ENCODE measurements at regions not wholly inside any gene's neighbourhood (a gene's known extent, or its start where the extent isn't known, plus 50 kb on each side); places are given as distances from the start of the nearest gene placed in this dataset.
A peak's percentile ranks its signal among the peaks of the same experiment; 100 is the strongest.

DNA sequence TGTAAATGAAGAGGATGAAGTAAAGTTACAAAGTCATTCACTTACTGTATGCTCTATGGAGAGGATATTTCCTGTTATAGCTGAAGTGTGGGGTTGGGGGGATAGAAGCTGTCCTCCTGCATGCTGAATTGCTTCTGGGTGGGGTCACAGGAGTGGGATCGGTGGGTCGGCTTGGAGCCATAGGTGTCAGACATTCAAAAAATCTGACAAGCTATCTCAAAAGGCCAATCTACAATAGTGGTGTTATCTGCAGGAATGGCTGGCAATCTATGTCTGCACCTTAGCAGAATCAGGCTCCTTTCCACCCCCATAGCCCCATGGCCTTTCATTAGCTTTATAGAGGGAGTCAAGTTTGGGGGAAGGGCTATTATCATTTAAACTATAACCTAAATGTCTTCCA, 104.9 kb downstream of the ABCC12 start:
- H3K79me2 ChIP-seq (replicated peaks; ENCODE audit: insufficient read depth) = no peaks in the 10 kb centered on the region
- H3K27me3 ChIP-seq (ENCODE audit: insufficient read depth) = no peaks in the 10 kb centered on the region
- H3F3A ChIP-seq (replicated peaks; ENCODE audit: low read depth) = no peaks in the 10 kb centered on the region
- H3K4me1 ChIP-seq (ENCODE audit: insufficient read depth) = peaks cover 20% of the 10 kb centered on the region
- 0 out of 2 replicates have a peak, but pooled peaks cover 8% of the 10 kb centered on the region for H3K9me2 ChIP-seq (ENCODE audit: insufficient read depth)
- H3K27ac Mint-ChIP-seq = no peak overlapping the region
- no peak overlapping the region for H2AFZ ChIP-seq
- TF ChIP-seq ZNF331 (CRISPR knock-in tag; IDR thresholded peaks at IDR 0.05; ENCODE audit: low read depth) (no peak), EZH2 (IDR thresholded peaks at IDR 0.05; ENCODE audit: low read depth, unreplicated experiment) (no peak), STAT1 (IDR thresholded peaks at IDR 0.05; ENCODE audit: unreplicated experiment) (no peak), POLR2AphosphoS5 (IDR thresholded peaks at IDR 0.05; ENCODE audit: low read depth) (no peak), ZNF114 (CRISPR knock-in tag; IDR thresholded peaks at IDR 0.05) (no peak)
- no peaks in the 10 kb centered on the region for H3K9me3 Mint-ChIP-seq
- ATAC-seq (no peak), DNase-seq (ENCODE audit: low spot score) (no peak)
- H3K4me1 Mint-ChIP-seq = peaks cover 32% of the 10 kb centered on the region
- H3K27me3 Mint-ChIP-seq (ENCODE audit: insufficient read depth, low read depth, poor library complexity) = peaks cover 4% of the 10 kb centered on the region
- H3K36me3 ChIP-seq (ENCODE audit: insufficient read depth) = no peaks in the 10 kb centered on the region
- H3K4me3 Mint-ChIP-seq = no peak overlapping the region
- no peaks in the 10 kb centered on the region for H4K20me1 ChIP-seq (replicated peaks; ENCODE audit: insufficient read depth)
- H3K4me2 ChIP-seq = 0 out of 2 replicates have a peak overlapping the region, but pooled peaks have one; percentile 6
- H3K4me3 ChIP-seq = no peak overlapping the region
- H3K27ac ChIP-seq (ENCODE audit: low read depth) = no peak overlapping the region
- no peaks in the 10 kb centered on the region for H3K36me3 Mint-ChIP-seq (ENCODE audit: low read depth)

DNA sequence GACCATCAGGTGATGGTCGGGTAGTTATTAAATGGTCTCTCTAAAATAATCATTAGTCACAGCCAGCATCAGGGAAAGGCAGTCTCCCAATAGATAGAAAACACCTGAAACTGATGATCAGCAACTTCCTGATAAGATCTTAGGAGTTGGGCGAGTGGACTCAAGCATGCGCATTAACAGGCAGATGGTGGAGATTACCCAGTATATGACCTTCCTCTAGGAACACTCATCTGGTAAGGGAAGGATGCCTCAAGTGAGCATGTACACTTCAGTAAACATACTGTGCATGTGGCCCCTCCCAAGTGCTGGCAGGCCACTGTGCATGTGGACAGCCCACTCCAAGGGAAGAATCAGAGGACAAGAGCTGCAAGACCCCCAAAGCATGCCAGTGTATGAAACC, 105.9 kb downstream of the ABCC12 start:
- H3K4me1 Mint-ChIP-seq = peaks cover 33% of the 10 kb centered on the region
- Histone ChIP-seq H3K36me3 (ENCODE audit: insufficient read depth) (no peaks in the 10 kb centered on the region), H3K27me3 (ENCODE audit: insufficient read depth) (no peaks in the 10 kb centered on the region), H3K4me3 (no peak overlapping the region), H2AFZ (no peak overlapping the region), H4K20me1 (replicated peaks; ENCODE audit: insufficient read depth) (no peaks in the 10 kb centered on the region), H3F3A (replicated peaks; ENCODE audit: low read depth) (no peaks in the 10 kb centered on the region), H3K4me2 (no peak overlapping the region), H3K79me2 (replicated peaks; ENCODE audit: insufficient read depth) (no peaks in the 10 kb centered on the region), H3K9me2 (ENCODE audit: insufficient read depth) (0 out of 2 replicates have a peak, but pooled peaks cover 8% of the 10 kb centered on the region), H3K4me1 (ENCODE audit: insufficient read depth) (peaks cover 20% of the 10 kb centered on the region), H3K27ac (ENCODE audit: low read depth) (no peak overlapping the region)
- no peak for TF ChIP-seq ZNF462 (CRISPR knock-in tag; IDR thresholded peaks at IDR 0.05)
- TF ChIP-seq, protein P1, sequence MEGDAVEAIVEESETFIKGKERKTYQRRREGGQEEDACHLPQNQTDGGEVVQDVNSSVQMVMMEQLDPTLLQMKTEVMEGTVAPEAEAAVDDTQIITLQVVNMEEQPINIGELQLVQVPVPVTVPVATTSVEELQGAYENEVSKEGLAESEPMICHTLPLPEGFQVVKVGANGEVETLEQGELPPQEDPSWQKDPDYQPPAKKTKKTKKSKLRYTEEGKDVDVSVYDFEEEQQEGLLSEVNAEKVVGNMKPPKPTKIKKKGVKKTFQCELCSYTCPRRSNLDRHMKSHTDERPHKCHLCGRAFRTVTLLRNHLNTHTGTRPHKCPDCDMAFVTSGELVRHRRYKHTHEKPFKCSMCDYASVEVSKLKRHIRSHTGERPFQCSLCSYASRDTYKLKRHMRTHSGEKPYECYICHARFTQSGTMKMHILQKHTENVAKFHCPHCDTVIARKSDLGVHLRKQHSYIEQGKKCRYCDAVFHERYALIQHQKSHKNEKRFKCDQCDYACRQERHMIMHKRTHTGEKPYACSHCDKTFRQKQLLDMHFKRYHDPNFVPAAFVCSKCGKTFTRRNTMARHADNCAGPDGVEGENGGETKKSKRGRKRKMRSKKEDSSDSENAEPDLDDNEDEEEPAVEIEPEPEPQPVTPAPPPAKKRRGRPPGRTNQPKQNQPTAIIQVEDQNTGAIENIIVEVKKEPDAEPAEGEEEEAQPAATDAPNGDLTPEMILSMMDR (conservative IDR thresholded peaks at IDR 0.05; ENCODE audit: low read depth in 2 of 2) = no peak
- TF ChIP-seq EZH2 (IDR thresholded peaks at IDR 0.05; ENCODE audit: low read depth, unreplicated experiment) = no peak
- TF ChIP-seq JUNB (IDR thresholded peaks at IDR 0.05; ENCODE audit: unreplicated experiment) = no peak
- TF ChIP-seq ZNF114 (CRISPR knock-in tag; IDR thresholded peaks at IDR 0.05) = no peak
- TF ChIP-seq STAT1 (IDR thresholded peaks at IDR 0.05; ENCODE audit: unreplicated experiment) = no peak
- no peak for TF ChIP-seq ZNF331 (CRISPR knock-in tag; IDR thresholded peaks at IDR 0.05; ENCODE audit: low read depth)
- ATAC-seq (no peak), DNase-seq (ENCODE audit: low spot score) (no peak)
- peaks cover 4% of the 10 kb centered on the region for H3K27me3 Mint-ChIP-seq (ENCODE audit: insufficient read depth, low read depth, poor library complexity)
- H3K27ac Mint-ChIP-seq = no peak overlapping the region
- H3K9me3 Mint-ChIP-seq = no peaks in the 10 kb centered on the region
- no peak overlapping the region for H3K4me3 Mint-ChIP-seq
- H3K36me3 Mint-ChIP-seq (ENCODE audit: low read depth) = no peaks in the 10 kb centered on the region
